GM19023 (cell line): ENCODE measurements at regions not wholly inside any gene's neighbourhood (a gene's known extent, or its start where the extent isn't known, plus 50 kb on each side); places are given as distances from the start of the nearest gene placed in this dataset.

ENCODE experiments used
- ATAC-seq: cut with Tn5 transposase; IDR thresholded peaks from one replicate; pipeline ENCODE4 v1.9.1; 2021; ENCODE audit warnings: mild to moderate bottlenecking, moderate library complexity; ENCODE audit not compliant: unreplicated experiment

GRCh38 chr13:106383791-106384190 lies 151.7 kb downstream of the EFNB2 start:
- no peak for ATAC-seq

DNA sequence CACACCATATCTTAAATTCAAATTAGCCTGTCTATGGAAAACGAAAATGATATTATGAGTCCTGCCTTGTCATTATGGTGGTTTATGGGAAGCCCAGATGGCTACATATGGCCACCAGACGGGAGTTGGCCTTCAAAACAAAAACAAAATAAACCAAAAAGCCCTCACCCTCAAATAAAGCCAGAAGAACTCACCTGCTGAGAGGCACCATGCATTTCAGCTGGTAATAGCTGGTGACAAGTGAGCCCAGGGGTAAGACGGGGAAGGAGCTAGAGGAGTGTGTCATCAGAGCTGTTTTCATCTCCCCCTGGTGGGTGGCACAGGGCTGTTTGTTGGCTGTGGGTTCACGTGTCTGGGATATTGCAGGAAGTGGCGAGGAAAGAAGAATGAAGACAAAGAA lies 152.9 kb downstream of the EFNB2 start:
- no peak for ATAC-seq

DNA sequence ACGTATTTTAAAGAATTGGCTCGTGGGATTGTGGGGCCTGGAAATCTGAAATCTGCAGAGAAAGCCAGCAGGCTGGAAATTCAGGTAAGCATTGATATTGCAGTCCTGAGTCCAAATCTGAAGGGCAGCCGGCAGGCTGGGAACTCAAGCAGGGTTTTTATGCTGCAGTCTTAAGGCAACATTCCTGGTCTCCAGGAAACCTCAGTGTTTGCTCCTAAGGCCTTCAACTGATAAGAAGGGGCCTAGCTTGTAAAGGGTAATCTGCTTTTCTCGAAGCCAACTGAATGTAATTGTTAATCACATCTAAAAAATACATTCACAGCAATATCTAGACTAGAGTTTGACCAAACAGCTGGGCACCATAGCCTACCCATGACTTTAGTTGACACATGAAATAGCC lies 154.4 kb downstream of the EFNB2 start:
- no peak for ATAC-seq

- ATAC-seq, result no peak
Measured at GRCh38 chr13:106377931-106378662, 157.4 kb downstream of the EFNB2 start.

- ATAC-seq, result no peak
Measured at GRCh38 chr13:106377341-106377740, 158.1 kb downstream of the EFNB2 start.

GRCh38 chr13:106376401-106377112 lies 158.9 kb downstream of the EFNB2 start:
- no peak for ATAC-seq

DNA sequence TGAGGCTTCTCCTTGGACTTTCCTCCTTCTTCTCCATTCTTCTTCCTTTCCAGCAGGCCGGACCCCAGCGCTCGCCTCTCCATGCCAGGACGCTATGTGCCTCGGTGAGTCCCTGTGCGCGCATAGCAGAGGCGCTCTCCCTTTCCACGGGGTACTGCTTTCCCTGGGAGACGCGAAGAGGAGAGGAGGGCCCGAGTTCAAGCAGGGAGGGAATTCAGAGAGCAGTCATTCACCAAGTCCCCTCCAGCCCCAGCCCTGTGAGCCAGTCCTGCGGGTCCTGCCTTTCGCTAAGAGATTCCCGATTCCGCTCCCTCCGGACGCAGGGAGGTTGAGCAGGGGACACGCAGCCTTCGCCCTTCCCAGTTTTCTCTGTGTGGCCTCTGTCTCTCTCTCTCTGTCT lies 160.4 kb downstream of the EFNB2 start:
- ATAC-seq, result no peak

- no peak for ATAC-seq
Measured at GRCh38 chr13:106374631-106375030, 160.8 kb downstream of the EFNB2 start.

GRCh38 chr13:106373989-106374572 lies 161.4 kb downstream of the EFNB2 start:
- ATAC-seq, result peak; percentile 81

DNA sequence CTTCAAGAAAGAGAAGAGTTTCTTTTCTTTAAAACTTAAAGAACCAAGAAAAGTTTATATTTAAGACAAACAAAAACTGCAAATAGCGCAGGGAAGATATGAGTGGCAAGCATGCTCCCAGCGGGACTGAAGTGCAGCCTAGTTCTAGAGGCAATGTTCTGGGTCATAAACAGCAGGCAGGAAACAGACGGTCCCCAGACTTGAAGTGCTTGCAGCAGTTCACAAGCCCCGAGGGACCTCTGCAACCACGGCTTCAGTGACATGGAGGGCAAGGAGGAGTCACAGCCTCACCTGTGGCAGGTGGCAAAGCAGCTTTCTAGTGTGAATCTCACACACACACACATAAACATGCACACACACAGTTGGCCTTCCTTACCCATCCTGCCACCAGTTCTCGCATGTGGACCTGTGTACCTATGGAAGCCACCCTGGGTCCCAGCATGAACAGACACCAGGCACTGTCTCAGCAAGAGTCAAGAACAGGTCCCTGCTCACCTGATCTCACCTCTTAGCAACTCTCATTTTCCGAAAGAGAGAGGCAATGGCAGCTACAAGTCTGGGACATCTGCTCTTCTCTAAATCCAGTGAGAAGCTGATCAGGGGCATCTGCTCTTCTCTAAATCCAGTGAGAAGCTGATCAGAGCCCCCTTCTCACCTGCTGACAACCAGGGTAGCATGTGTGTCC lies 162.0 kb downstream of the EFNB2 start:
- peak; percentile 55 for ATAC-seq

GRCh38 chr13:106372199-106373155 lies 163.0 kb downstream of the EFNB2 start:
- peak; percentile 32 for ATAC-seq

DNA sequence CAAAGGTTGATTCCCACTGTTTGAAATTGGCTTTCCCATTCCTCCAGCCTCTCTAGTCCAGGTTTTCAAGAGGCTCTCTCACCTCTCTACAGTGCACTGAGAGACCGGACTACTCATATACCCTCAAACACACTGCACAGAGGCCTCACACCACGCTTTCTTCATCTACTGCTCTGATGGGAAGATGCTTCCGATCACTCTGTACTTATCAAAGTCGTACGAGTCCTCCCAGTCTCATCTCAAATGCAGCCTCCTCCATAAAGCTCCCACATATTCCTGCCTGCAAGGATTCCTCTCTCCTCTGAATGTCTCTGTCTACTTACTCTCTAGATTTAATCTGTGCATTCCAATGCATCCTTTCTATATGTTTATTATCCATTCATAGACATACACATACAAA lies 164.4 kb downstream of the EFNB2 start:
- no peak for ATAC-seq

GRCh38 chr13:106369858-106370257 lies 165.6 kb downstream of the EFNB2 start:
- ATAC-seq, result no peak

- ATAC-seq, result no peak
Measured at GRCh38 chr13:106369091-106369490, 166.4 kb downstream of the EFNB2 start.

- peak; percentile 48 for ATAC-seq
Measured at GRCh38 chr13:106367361-106367971, 168.0 kb downstream of the EFNB2 start.

DNA sequence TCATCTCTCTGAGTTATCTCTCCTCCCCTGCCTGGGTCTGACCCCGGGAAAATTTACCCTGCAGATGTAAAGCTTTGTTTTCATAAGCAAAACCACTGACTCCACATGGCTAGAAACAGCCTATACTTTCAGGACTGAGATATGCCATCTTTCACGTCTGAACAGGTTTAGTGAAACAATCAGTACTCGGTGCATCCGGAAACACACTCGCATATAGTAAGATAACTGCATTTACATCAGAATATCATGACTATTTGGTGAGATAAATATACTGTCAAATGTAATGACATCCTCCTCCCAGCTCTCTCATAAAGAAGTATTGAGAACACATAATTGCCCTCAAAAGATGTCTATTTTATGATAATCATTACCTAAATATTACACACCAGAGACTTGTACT lies 172.8 kb downstream of the EFNB2 start:
- no peak for ATAC-seq

- no peak for ATAC-seq
Measured at GRCh38 chr13:106361621-106362020, 173.8 kb downstream of the EFNB2 start.

- ATAC-seq, result no peak
Measured at GRCh38 chr13:106357198-106357597, 178.3 kb downstream of the EFNB2 start.

GRCh38 chr13:106355866-106356265 lies 179.6 kb downstream of the EFNB2 start:
- ATAC-seq, result no peak

- no peak for ATAC-seq
Measured at GRCh38 chr13:106354961-106355360, 180.5 kb downstream of the EFNB2 start.
